ENCODE measurements at regions not wholly inside any gene's neighbourhood (a gene's known extent, or its start where the extent isn't known, plus 50 kb on each side); places are given as distances from the start of the nearest gene placed in this dataset.

GRCh38 chr16:73199214-73199613 lies 151.3 kb upstream of the ZFHX3 start:
- Histone ChIP-seq H2AFZ (ENCODE audit: low read length) (no peak overlapping the region), H3K4me2 (ENCODE audit: low read length) (no peak overlapping the region)

GRCh38 chr16:73198481-73198880 lies 150.6 kb upstream of the ZFHX3 start:
- Histone ChIP-seq H3K9ac (ENCODE audit: low read length) (no peak overlapping the region), H3K79me2 (ENCODE audit: insufficient read depth, low read length) (no peaks in the 10 kb centered on the region), H3K36me3 (ENCODE audit: insufficient read depth, low read length) (no peaks in the 10 kb centered on the region), H3F3A (ENCODE audit: insufficient read depth, low read length) (no peaks in the 10 kb centered on the region), H3K9me3 (ENCODE audit: low read length) (no peaks in the 10 kb centered on the region), H3K4me1 (ENCODE audit: insufficient read depth, low read length, severe bottlenecking) (no peaks in the 10 kb centered on the region), H3K9me2 (ENCODE audit: low read depth, low read length) (no peaks in the 10 kb centered on the region), H4K20me1 (ENCODE audit: insufficient read depth, low read length) (no peaks in the 10 kb centered on the region), H2AFZ (ENCODE audit: low read length) (no peak overlapping the region), H3K27ac (ENCODE audit: low read depth, low read length, poor library complexity, severe bottlenecking) (no peak overlapping the region), H3K4me2 (ENCODE audit: low read length) (no peak overlapping the region), H3K27me3 (ENCODE audit: insufficient read depth, low read length) (no peaks in the 10 kb centered on the region), H3K4me3 (ENCODE audit: low read depth, low read length, poor library complexity, severe bottlenecking) (no peak overlapping the region)
- TF ChIP-seq CTCF (IDR thresholded peaks at IDR 0.05; ENCODE audit: low read length) (no peak), EZH2 (IDR thresholded peaks at IDR 0.05; ENCODE audit: borderline replicate concordance, low read length) (no peak)

More at GRCh38 chr16:73199214-73199613, 151.3 kb upstream of the ZFHX3 start:
- Histone ChIP-seq H3K27ac (ENCODE audit: low read depth, low read length, poor library complexity, severe bottlenecking) (no peak overlapping the region), H3K9me2 (ENCODE audit: low read depth, low read length) (no peaks in the 10 kb centered on the region), H3K79me2 (ENCODE audit: insufficient read depth, low read length) (no peaks in the 10 kb centered on the region), H4K20me1 (ENCODE audit: insufficient read depth, low read length) (no peaks in the 10 kb centered on the region), H3K4me3 (ENCODE audit: low read depth, low read length, poor library complexity, severe bottlenecking) (no peak overlapping the region), H3K27me3 (ENCODE audit: insufficient read depth, low read length) (no peaks in the 10 kb centered on the region), H3K36me3 (ENCODE audit: insufficient read depth, low read length) (no peaks in the 10 kb centered on the region), H3F3A (ENCODE audit: insufficient read depth, low read length) (no peaks in the 10 kb centered on the region), H3K4me1 (ENCODE audit: insufficient read depth, low read length, severe bottlenecking) (no peaks in the 10 kb centered on the region), H3K9ac (ENCODE audit: low read length) (no peak overlapping the region), H3K9me3 (ENCODE audit: low read length) (no peaks in the 10 kb centered on the region)
- TF ChIP-seq EZH2 (IDR thresholded peaks at IDR 0.05; ENCODE audit: borderline replicate concordance, low read length) (no peak), CTCF (IDR thresholded peaks at IDR 0.05; ENCODE audit: low read length) (no peak)

GRCh38 chr16:73197598-73197997 lies 149.7 kb upstream of the ZFHX3 start:
- no peaks in the 10 kb centered on the region for H3K9me3 ChIP-seq (ENCODE audit: low read length)
- no peaks in the 10 kb centered on the region for H3K4me1 ChIP-seq (ENCODE audit: insufficient read depth, low read length, severe bottlenecking)
- H3K79me2 ChIP-seq (ENCODE audit: insufficient read depth, low read length): no peaks in the 10 kb centered on the region
- H3F3A ChIP-seq (ENCODE audit: insufficient read depth, low read length): no peaks in the 10 kb centered on the region
- no peak overlapping the region for H3K4me2 ChIP-seq (ENCODE audit: low read length)
- TF ChIP-seq CTCF (IDR thresholded peaks at IDR 0.05; ENCODE audit: low read length) (no peak), EZH2 (IDR thresholded peaks at IDR 0.05; ENCODE audit: borderline replicate concordance, low read length) (no peak)
- no peak overlapping the region for H3K9ac ChIP-seq (ENCODE audit: low read length)
- no peaks in the 10 kb centered on the region for H3K9me2 ChIP-seq (ENCODE audit: low read depth, low read length)
- H3K27ac ChIP-seq (ENCODE audit: low read depth, low read length, poor library complexity, severe bottlenecking): no peak overlapping the region
- no peaks in the 10 kb centered on the region for H3K36me3 ChIP-seq (ENCODE audit: insufficient read depth, low read length)
- H2AFZ ChIP-seq (ENCODE audit: low read length): no peak overlapping the region
- no peak overlapping the region for H3K4me3 ChIP-seq (ENCODE audit: low read depth, low read length, poor library complexity, severe bottlenecking)
- no peaks in the 10 kb centered on the region for H3K27me3 ChIP-seq (ENCODE audit: insufficient read depth, low read length)
- no peaks in the 10 kb centered on the region for H4K20me1 ChIP-seq (ENCODE audit: insufficient read depth, low read length)
